CD4-positive, alpha-beta T cell treated with Interleukin-17A for 4 hours (primary cell): ENCODE measurements at regions not wholly inside any gene's neighbourhood (a gene's known extent, or its start where the extent isn't known, plus 50 kb on each side); places are given as distances from the start of the nearest gene placed in this dataset.

Experiments
- DNase-seq: peaks from one replicate; pipeline ENCODE4 v3.0.0-alpha.2; 2020; ENCODE audit warnings: mixed read lengths

DNA sequence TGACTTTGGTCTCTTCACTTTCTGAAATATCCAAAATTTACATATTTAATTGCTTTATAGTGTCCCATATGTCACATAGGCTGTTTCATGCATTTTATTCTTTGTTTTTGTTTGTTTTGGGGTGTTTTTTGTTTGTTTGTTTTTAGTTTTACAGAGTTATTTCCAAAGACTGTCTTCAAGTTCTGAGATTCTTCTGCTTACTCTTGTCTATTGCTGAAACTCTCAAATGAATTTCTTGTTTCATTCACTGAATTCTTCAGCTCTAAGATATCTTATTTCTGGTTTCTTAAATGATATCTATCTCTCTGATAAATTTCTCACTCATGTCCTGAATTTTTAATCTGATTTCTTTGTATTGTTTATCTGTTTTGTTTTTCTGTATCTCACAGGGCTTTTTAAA lies 412.0 kb upstream of the ATP2B1 start:
- no peak for DNase-seq

GRCh38 chr12:90112666-90113065 lies 404.0 kb upstream of the ATP2B1 start:
- no peak for DNase-seq

DNA sequence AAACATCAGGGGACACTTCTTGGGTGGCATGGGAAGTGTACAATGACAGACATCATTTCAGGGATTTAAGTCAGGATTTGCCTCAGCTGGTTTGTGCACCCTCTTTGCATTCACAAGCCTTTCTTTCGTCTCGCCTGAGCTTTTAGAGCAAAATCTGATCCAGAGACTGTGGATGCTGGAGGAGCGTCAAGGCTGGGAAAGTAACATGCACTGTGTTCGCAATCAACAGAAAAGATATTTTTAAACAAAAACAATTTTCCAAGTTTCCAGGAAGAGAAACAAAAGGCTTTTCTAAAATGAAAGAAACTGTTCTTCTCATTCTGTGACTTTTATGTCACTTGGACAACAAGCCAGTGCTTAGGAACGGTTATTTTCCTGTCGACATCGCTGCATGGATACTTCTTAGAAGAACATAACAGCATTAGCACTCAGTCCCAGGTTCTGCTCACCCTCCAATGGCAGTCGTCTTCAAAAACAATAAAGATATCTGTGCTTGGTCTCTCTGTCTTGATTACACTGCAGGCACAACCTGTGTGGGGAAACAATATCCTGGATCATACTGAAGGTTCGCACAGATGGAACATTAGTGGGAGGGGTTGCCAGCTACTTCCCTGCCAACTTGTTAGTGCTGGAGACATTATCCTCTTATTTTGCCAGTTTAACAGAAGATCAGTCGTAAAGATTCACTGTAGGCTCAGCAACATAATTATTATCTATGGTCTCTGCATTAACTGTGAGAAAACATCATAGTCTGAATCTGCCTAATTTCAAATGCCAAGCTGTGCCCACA lies 403.3 kb upstream of the ATP2B1 start:
- DNase-seq: no peak

- no peak for DNase-seq
These were observed 397.9 kb upstream of the ATP2B1 start for GRCh38 chr12:90106568-90106967.

DNA sequence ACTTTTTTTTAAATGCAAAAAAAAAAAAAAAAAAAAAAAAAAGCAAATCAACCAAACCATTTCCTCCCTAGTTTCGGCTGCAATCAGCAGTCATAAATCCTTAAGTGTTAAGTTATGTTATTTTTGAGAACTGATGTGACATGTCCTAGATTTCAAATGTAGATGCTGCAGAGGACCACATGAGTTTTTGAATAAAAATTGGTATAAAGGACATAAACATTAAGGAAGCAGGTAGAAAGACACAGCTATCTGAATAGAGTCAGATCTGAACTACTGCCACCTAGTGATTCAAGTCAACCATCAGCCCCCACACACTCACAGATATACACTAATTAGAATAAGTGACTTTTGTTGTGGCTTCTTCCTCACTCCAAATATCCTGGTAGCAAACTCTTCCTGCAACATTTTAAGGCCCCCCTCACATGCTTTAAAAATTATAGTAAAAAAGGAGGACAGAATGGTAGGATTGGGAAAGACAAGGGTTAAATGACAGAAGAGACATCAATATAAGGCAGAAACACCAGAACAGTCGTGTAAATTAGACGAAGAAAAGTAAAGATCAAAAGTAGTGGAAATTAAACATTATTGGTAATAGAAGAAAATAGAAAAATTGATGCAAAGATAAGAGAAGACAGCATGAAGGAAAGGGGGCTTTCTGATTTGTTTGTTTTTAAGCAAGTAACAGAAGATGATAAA lies 394.5 kb upstream of the ATP2B1 start:
- DNase-seq: peak; percentile 27

DNA sequence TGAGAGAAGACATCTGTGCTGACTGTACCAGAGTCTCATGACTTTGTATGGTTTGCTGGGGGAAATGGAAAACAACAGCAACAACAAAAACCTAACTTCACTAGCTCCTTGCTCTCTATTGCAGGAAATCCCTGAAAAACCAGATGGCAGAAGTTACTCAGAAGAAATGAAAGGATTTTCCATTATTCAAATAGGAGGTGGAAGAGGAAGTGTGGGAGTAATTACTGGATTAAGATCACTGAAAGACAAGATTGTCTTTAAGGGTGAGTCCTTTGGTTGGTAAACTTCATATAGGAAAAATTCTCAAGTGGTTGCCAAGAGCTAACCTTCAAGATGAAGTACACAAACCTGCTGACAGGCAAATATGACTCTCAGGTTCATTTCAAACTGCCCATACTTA lies 391.9 kb upstream of the ATP2B1 start:
- DNase-seq: no peak

DNA sequence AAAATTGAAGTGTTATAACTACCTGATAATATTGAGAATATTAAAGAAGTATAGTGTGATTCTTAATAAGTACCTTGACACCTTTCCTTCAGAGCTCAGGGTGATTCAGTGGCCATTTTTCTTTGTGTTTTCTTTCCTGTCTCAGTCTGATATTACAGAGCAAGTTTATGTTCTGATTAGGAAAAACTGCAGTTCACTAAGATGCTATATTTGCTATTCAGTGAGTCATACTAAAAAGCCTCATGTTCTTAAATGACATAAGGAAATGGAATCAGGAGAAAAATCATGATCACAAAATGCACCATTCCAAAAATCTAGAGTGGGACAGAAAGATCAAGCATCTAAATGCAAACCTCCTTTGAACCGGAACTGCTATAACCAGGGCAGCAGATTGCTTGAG lies 390.6 kb upstream of the ATP2B1 start:
- DNase-seq: no peak

DNA sequence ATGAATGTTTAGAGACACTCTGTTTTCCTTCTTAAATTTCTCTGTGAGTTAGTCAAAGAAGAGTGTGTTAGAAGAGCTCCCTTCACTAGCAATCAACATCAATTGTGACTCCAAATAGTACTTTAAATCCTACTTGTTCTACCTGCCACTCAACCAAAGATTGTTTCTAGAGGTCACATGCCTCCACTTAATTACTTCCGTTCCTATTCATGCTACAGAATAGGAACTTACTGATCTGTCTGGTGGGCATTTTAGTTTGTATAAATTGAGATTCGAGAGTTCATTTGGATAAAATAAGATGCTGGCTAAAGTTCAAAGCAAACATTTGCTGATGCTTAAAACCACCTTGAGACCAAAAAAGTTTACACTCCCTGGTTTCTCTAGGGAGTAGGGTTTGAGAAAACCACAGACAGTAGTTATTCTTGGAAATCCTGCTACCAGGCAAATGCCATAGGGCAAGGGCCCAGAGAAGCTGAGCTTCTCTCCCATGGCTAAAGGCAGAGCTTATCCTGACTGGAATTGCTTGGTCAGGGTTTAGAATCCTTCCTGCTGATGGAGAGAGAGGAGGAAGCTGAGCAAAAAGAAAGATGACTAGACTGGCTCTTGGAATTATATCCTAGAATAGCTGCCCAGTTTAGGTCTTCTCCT lies 389.6 kb upstream of the ATP2B1 start:
- no peak for DNase-seq

DNA sequence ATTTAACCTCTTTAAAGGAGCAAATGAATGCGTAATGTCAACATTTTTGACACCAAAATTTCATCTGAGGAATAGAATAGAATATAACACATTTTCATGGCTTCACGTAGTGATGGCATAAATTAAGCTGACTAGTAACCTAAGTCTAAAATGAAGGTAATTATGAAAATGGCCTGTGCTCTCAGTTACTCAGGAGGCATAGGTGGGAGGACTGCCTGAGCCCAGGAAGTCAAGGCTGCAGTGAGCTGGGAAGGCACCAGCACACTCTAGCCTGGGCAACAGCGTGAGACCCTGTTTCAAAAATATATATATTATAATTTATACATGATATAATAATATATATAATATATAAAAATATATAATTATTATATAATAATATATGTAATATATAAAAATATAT lies 383.2 kb upstream of the ATP2B1 start:
- DNase-seq: no peak

DNA sequence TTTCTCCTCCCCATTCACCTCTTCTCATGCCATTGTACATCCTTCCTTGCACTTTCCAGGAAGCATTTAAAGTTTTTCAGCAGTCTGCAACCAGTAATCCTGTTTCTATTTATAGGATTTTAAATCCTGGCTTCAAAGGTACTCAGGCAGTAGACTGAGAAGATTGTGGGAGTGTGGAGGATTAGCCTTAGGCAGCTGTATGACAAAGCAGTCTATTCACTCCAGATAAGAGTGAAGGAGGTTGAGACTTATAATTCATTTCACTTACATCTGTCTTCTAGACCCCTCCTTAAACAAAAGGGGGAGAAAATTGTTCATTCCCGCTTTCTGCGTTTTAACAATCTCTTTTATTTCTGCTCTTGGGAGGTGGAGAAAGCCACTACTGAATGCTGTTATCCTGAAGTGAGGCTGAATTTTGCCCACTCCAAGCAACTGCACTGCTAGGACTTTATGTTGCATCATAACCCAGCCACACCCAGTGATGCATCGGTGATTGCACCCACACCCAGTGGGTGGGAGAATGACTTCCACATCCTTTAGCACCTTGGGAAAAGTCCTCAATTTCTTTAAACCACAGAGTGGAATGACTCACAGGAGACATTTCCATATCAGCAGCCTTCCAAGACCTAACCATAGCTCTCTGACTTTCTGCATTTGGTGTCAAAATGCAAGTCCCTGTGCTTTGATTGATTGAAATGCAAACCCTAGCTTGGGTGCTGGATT lies 382.5 kb upstream of the ATP2B1 start:
- DNase-seq: no peak

DNA sequence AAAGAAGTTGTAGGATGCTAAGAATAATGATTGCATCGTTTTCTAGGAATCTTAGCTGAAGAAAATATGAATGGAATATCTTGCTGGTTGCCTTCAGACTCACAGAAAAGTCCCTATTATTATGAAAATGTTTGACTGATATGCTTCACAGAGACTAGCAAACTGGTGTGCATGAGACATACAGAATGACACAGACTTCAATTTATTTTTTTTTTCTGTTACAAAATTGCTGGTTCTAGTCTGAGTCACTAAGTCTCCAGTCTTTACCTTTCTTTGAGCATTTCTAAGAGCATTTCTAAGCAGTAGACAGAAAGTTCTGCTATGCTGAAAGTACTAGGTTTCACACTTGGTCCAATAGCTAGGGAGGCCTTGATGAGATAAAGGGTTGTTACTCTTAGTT lies 377.6 kb upstream of the ATP2B1 start:
- DNase-seq: no peak

DNA sequence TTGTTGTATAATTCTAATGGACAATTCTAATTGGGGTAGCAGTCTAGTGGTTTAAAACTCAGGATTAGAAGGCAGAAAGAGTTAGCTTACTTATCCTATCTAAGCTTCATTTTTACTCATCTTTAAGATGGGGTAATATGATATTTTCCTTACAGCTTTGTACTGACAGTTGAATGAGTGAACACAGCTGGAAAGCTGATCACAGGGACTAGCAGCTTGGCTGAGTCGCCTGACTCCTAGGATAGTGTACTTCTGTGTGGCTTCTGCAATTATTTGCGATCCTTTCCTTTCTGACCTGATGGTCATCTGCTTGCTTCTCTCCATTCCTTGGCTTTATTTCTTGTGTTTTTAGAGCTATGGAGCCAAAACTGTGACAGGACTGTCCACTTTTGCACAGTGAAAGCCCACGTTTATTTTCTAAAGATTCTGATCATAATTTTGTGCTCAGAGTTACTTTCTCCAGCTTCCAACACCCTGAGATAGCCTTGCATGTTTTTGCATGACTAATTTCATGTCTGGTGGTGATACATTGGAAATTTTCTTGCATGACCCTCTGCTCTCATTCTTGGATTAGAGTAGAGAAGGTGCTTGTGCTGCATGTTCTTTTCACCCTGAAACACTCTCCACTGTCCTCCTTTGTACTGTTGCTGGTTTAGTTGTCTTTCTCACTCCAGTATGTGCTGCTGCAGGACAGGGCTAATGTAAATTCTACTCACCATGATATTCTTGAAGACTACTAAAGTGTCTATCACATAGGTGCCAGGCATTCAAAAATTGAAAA lies 377.0 kb upstream of the ATP2B1 start:
- DNase-seq: no peak

- DNase-seq: no peak
These were observed 375.4 kb upstream of the ATP2B1 start for GRCh38 chr12:90084018-90084417.

DNA sequence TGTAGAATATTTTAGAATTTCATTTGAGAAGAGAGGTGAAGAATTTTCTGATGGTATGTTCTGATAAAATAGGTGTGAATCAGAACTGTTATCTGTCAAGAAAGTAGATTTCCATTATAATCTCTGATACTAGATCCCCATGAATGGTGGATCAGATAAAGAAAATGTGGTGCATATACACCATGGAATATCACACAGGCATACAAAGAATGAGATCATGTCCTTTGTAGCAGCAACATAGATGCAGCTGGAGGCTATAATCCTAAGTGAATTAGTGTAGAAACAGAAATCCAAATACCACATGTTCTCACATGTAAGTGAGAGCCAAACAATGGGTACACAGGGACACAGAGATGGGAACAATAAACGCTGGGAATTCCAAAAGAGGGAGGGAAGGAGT lies 372.0 kb upstream of the ATP2B1 start:
- no peak for DNase-seq

DNA sequence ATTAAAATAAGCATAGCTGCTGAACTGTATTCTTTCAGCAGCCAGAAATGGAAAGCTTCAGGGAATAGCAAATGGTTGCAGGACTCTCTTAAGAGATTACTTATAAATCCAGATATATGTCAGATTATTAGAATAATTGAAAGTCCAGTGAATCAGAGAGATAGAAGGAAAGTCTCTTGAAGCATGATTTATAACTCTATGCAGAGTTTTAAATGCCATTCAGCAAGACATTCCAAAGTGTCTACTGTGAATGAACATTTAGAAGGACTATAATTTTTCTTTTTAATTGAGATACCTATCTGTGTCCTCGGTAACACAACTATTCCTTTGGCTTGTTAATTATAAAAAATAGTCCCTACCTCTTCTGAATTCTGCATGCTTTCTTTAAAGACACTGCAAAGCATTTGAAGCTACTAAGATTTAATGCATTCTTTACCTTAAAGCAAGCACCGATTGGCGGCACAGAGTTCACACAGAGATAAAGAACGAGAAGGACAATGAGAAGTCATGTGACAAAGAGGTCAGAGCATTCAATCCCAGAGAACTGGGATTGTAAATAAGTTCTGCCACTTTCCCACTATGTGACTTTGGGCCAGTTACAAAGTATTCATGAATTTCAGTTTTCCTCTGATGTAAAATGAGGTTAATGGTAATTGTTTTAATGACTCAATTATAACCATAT lies 371.0 kb upstream of the ATP2B1 start:
- no peak for DNase-seq

GRCh38 chr12:90078344-90078743 lies 369.7 kb upstream of the ATP2B1 start:
- no peak for DNase-seq

GRCh38 chr12:90077756-90078155 lies 369.1 kb upstream of the ATP2B1 start:
- DNase-seq: no peak

- DNase-seq: no peak
These were observed 368.2 kb upstream of the ATP2B1 start for GRCh38 chr12:90076851-90077319.

DNA sequence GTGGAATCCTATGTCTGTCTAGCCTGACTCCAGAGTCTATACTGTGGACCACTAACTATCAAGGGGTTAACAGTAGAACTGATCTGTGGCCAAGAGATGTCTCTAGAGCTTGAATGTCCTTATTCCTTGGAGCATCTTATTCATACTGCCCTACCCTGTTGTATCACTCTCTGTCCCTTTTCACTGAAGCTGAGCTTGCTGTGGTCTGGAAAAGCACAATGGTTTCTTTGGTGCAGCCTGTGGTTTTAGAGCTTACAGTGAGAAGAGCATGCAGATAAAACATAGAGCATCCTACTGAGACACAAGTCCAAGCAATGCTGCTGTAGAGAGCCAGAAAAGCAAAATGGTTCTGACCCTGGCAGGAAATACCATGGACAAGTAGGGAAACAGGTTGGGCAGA lies 367.0 kb upstream of the ATP2B1 start:
- no peak for DNase-seq

GRCh38 chr12:90074086-90074485 lies 365.4 kb upstream of the ATP2B1 start:
- DNase-seq: no peak

GRCh38 chr12:90071996-90072395 lies 363.4 kb upstream of the ATP2B1 start:
- no peak for DNase-seq

DNA sequence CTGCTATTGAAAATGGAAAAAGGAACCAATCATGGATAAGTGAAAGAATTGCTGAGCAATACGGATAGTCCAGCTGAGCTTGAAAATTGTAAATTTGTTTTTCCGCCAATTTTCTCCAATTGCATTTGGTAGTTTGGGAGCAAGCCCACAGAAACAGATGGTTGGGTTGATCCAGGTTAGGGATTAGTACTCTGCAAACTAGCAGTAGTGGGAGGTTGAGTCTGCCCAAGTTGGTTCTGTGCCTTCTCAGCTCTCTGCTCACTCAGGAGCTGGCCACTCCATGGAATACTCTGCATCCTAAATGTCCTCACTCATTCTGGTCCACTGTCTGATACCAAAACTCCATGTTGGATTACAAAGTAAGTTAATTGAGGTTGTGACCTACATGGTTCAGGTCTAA lies 361.1 kb upstream of the ATP2B1 start:
- DNase-seq: no peak
